ENCODE measurements at regions not wholly inside any gene's neighbourhood (a gene's known extent, or its start where the extent isn't known, plus 50 kb on each side); places are given as distances from the start of the nearest gene placed in this dataset.

- Mint-ChIP-seq H3K4me3 (ENCODE audit: low read depth) (no peak overlapping the region), H3K4me1 (ENCODE audit: low read depth) (peaks cover 3% of the 10 kb centered on the region), H3K27ac (no peak overlapping the region), H3K36me3 (ENCODE audit: insufficient read depth) (peaks cover 41% of the 10 kb centered on the region), H3K27me3 (no peaks in the 10 kb centered on the region), H3K9me3 (ENCODE audit: low read depth) (no peaks in the 10 kb centered on the region)
- no peak for TF ChIP-seq CTCF (IDR thresholded peaks at IDR 0.05; ENCODE audit: unreplicated experiment)
- no peak for DNase-seq (ENCODE audit: low spot score, unreplicated experiment)
Measured at GRCh38 chr21:36246080-36246631, 73.8 kb upstream of the MORC3 start.

- TF ChIP-seq CTCF (IDR thresholded peaks at IDR 0.05; ENCODE audit: unreplicated experiment): no peak
- no peak overlapping the region for H3K4me3 Mint-ChIP-seq (ENCODE audit: low read depth)
- DNase-seq (ENCODE audit: low spot score, unreplicated experiment): no peak
- H3K27ac Mint-ChIP-seq: no peak overlapping the region
- H3K9me3 Mint-ChIP-seq (ENCODE audit: low read depth): no peaks in the 10 kb centered on the region
- H3K36me3 Mint-ChIP-seq (ENCODE audit: insufficient read depth): peaks cover 42% of the 10 kb centered on the region
- peaks cover 3% of the 10 kb centered on the region for H3K4me1 Mint-ChIP-seq (ENCODE audit: low read depth)
- no peaks in the 10 kb centered on the region for H3K27me3 Mint-ChIP-seq
Measured at GRCh38 chr21:36247316-36248010, 72.5 kb upstream of the MORC3 start.

- Mint-ChIP-seq H3K9me3 (ENCODE audit: low read depth) (no peaks in the 10 kb centered on the region), H3K27me3 (no peaks in the 10 kb centered on the region), H3K4me1 (ENCODE audit: low read depth) (peaks cover 11% of the 10 kb centered on the region), H3K36me3 (ENCODE audit: insufficient read depth) (peaks cover 55% of the 10 kb centered on the region), H3K4me3 (ENCODE audit: low read depth) (no peak overlapping the region), H3K27ac (no peak overlapping the region)
- no peak for TF ChIP-seq CTCF (IDR thresholded peaks at IDR 0.05; ENCODE audit: unreplicated experiment)
- DNase-seq (ENCODE audit: low spot score, unreplicated experiment): no peak
Measured at GRCh38 chr21:36249576-36250422, 70.2 kb upstream of the MORC3 start.

GRCh38 chr21:36250423-36251075, 69.4 kb upstream of the MORC3 start:
- Mint-ChIP-seq H3K36me3 (ENCODE audit: insufficient read depth) (peaks cover 52% of the 10 kb centered on the region), H3K27me3 (no peaks in the 10 kb centered on the region), H3K4me1 (ENCODE audit: low read depth) (peaks cover 11% of the 10 kb centered on the region), H3K4me3 (ENCODE audit: low read depth) (no peak overlapping the region), H3K27ac (no peak overlapping the region), H3K9me3 (ENCODE audit: low read depth) (no peaks in the 10 kb centered on the region)
- TF ChIP-seq CTCF (IDR thresholded peaks at IDR 0.05; ENCODE audit: unreplicated experiment): no peak
- DNase-seq (ENCODE audit: low spot score, unreplicated experiment): no peak
